ENCODE measurements at regions not wholly inside any gene's neighbourhood (a gene's known extent, or its start where the extent isn't known, plus 50 kb on each side); places are given as distances from the start of the nearest gene placed in this dataset.

DNA sequence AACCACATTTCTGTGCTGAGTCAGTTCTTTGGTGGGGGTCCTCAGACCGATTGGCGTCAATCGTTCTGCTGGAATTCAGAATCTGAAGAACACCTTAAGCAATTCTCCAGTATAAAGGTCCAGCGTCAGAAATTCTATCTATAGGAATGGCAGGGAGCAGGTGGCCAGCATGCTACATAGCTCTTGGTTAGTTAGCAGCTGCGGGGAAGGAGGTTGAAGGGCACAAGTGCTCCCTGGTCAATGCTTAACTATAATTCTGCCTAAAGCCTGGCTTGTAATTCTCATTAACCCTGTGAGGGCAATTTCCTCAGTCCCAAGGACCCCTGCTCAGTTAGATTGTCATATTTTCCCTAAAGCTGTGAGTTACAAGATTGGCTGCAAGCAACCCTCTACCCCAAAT lies 54.3 kb upstream of the GALNT2 start:
- Histone ChIP-seq H3K9me3 (ENCODE audit: control insufficient read depth, insufficient read depth, low read depth, low read length) (no peaks in the 10 kb centered on the region), H3K27ac (ENCODE audit: extremely low read depth, low read depth, low read length) (no peak overlapping the region), H3K4me1 (ENCODE audit: control insufficient read depth, insufficient read depth, low read length) (no peaks in the 10 kb centered on the region), H3K36me3 (ENCODE audit: control insufficient read depth in 2 of 2, insufficient read depth in 1 of 2, low read length in 2 of 2) (no peaks in the 10 kb centered on the region), H3K4me3 (ENCODE audit: low read depth, low read length) (no peak overlapping the region)
- ChIA-PET CTCF (interaction anchor here (0.6 to 1.0 kb wide), 2 partner anchors 84 to 754 kb away, joined by 3 to 5 read pairs; no protein-coding TSS in a partner anchor), POLR2A (no interaction called here)
- TF ChIP-seq BCL11B (tag by site-specific recombination; IDR thresholded peaks at IDR 0.05; ENCODE audit: low read depth), result no peak
- TF ChIP-seq SP7 (tag by site-specific recombination; IDR thresholded peaks at IDR 0.05), result no peak
- TF ChIP-seq, protein P1, sequence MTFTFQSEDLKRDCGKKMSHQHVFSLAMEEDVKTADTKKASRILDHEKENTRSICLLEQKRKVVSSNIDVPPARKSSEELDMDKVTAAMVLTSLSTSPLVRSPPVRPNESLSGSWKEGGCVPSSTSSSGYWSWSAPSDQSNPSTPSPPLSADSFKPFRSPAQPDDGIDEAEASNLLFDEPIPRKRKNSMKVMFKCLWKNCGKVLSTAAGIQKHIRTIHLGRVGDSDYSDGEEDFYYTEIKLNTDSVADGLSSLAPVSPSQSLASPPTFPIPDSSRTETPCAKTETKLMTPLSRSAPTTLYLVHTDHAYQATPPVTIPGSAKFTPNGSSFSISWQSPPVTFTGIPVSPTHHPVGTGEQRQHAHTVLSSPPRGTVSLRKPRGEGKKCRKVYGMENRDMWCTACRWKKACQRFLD (tag by site-specific recombination; IDR thresholded peaks at IDR 0.05), result no peak
- TF ChIP-seq, protein P2, sequence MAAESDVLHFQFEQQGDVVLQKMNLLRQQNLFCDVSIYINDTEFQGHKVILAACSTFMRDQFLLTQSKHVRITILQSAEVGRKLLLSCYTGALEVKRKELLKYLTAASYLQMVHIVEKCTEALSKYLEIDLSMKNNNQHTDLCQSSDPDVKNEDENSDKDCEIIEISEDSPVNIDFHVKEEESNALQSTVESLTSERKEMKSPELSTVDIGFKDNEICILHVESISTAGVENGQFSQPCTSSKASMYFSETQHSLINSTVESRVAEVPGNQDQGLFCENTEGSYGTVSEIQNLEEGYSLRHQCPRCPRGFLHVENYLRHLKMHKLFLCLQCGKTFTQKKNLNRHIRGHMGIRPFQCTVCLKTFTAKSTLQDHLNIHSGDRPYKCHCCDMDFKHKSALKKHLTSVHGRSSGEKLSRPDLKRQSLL (tag by site-specific recombination; IDR thresholded peaks at IDR 0.05), result no peak
- no peak for TF ChIP-seq GLIS1 (tag by site-specific recombination; IDR thresholded peaks at IDR 0.05)
- TF ChIP-seq ZNF658 (tag by site-specific recombination; IDR thresholded peaks at IDR 0.05), result no peak
- no peak for TF ChIP-seq ZNF223 (tag by site-specific recombination; IDR thresholded peaks at IDR 0.05)
- TF ChIP-seq ZNF561 (tag by site-specific recombination; IDR thresholded peaks at IDR 0.05; ENCODE audit: borderline replicate concordance), result no peak
- TF ChIP-seq KLF9 (tag by site-specific recombination; IDR thresholded peaks at IDR 0.05; ENCODE audit: low read depth), result no peak
- no peak for TF ChIP-seq ZNF530 (tag by site-specific recombination; IDR thresholded peaks at IDR 0.05; ENCODE audit: low read depth)
- no peak for TF ChIP-seq ZNF146 (tag by site-specific recombination; IDR thresholded peaks at IDR 0.05)
- no peak for TF ChIP-seq ZNF785 (tag by site-specific recombination; IDR thresholded peaks at IDR 0.05)
- no peak for TF ChIP-seq SP3 (tag by site-specific recombination; IDR thresholded peaks at IDR 0.05)
- no peak for TF ChIP-seq ZBTB20 (tag by site-specific recombination; IDR thresholded peaks at IDR 0.05)
- no peak for TF ChIP-seq GLI2 (tag by site-specific recombination; IDR thresholded peaks at IDR 0.05; ENCODE audit: borderline replicate concordance, low read depth)
- TF ChIP-seq, protein P3, sequence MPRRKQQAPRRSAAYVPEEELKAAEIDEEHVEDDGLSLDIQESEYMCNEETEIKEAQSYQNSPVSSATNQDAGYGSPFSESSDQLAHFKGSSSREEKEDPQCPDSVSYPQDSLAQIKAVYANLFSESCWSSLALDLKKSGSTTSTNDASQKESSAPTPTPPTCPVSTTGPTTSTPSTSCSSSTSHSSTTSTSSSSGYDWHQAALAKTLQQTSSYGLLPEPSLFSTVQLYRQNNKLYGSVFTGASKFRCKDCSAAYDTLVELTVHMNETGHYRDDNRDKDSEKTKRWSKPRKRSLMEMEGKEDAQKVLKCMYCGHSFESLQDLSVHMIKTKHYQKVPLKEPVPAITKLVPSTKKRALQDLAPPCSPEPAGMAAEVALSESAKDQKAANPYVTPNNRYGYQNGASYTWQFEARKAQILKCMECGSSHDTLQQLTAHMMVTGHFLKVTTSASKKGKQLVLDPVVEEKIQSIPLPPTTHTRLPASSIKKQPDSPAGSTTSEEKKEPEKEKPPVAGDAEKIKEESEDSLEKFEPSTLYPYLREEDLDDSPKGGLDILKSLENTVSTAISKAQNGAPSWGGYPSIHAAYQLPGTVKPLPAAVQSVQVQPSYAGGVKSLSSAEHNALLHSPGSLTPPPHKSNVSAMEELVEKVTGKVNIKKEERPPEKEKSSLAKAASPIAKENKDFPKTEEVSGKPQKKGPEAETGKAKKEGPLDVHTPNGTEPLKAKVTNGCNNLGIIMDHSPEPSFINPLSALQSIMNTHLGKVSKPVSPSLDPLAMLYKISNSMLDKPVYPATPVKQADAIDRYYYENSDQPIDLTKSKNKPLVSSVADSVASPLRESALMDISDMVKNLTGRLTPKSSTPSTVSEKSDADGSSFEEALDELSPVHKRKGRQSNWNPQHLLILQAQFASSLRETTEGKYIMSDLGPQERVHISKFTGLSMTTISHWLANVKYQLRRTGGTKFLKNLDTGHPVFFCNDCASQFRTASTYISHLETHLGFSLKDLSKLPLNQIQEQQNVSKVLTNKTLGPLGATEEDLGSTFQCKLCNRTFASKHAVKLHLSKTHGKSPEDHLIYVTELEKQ (tag by site-specific recombination; IDR thresholded peaks at IDR 0.05; ENCODE audit: borderline replicate concordance), result no peak
- TF ChIP-seq, protein P4, sequence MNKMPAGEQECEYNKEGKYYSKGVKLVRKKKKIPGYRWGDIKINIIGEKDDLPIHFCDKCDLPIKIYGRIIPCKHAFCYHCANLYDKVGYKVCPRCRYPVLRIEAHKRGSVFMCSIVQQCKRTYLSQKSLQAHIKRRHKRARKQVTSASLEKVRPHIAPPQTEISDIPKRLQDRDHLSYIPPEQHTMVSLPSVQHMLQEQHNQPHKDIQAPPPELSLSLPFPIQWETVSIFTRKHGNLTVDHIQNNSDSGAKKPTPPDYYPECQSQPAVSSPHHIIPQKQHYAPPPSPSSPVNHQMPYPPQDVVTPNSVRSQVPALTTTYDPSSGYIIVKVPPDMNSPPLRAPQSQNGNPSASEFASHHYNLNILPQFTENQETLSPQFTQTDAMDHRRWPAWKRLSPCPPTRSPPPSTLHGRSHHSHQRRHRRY (tag by site-specific recombination; IDR thresholded peaks at IDR 0.05), result no peak
- TF ChIP-seq ZNF24 (tag by site-specific recombination; IDR thresholded peaks at IDR 0.05), result no peak

DNA sequence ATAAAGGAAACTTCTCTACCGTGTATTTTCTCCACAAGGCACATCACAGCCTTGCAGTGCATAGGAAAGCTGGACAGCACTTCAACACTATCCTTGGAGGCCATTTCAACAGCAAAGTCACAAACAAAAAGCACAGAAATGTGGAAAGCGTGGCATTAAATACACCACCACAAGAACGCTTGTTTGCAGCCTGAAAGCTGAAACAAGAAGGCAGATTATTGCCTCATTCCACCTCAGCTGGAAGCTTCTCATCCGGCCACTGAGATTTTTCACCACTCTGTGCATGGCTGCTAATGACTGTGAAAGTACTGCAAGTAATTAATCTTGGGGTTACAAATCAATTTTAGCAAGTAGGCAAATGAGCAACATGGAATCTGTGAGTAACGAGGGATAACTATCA lies 50.9 kb upstream of the GALNT2 start:
- H3K4me3 ChIP-seq (ENCODE audit: low read depth, low read length), result no peak overlapping the region
- H3K9me3 ChIP-seq (ENCODE audit: control insufficient read depth, insufficient read depth, low read depth, low read length), result no peaks in the 10 kb centered on the region
- H3K27ac ChIP-seq (ENCODE audit: extremely low read depth, low read depth, low read length), result no peak overlapping the region
- H3K4me1 ChIP-seq (ENCODE audit: control insufficient read depth, insufficient read depth, low read length), result no peaks in the 10 kb centered on the region
- CTCF ChIA-PET, result no interaction called here
- POLR2A ChIA-PET, result no interaction called here
- H3K36me3 ChIP-seq (ENCODE audit: control insufficient read depth in 2 of 2, insufficient read depth in 1 of 2, low read length in 2 of 2), result no peaks in the 10 kb centered on the region
- TF ChIP-seq, protein P5, sequence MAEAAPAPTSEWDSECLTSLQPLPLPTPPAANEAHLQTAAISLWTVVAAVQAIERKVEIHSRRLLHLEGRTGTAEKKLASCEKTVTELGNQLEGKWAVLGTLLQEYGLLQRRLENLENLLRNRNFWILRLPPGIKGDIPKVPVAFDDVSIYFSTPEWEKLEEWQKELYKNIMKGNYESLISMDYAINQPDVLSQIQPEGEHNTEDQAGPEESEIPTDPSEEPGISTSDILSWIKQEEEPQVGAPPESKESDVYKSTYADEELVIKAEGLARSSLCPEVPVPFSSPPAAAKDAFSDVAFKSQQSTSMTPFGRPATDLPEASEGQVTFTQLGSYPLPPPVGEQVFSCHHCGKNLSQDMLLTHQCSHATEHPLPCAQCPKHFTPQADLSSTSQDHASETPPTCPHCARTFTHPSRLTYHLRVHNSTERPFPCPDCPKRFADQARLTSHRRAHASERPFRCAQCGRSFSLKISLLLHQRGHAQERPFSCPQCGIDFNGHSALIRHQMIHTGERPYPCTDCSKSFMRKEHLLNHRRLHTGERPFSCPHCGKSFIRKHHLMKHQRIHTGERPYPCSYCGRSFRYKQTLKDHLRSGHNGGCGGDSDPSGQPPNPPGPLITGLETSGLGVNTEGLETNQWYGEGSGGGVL (tag by site-specific recombination; IDR thresholded peaks at IDR 0.05), result no peak
- no peak for TF ChIP-seq GLIS2 (tag by site-specific recombination; IDR thresholded peaks at IDR 0.05)
- TF ChIP-seq HOXD13 (CRISPR knock-in tag; IDR thresholded peaks at IDR 0.05; ENCODE audit: borderline replicate concordance), result no peak
- TF ChIP-seq, protein P6, sequence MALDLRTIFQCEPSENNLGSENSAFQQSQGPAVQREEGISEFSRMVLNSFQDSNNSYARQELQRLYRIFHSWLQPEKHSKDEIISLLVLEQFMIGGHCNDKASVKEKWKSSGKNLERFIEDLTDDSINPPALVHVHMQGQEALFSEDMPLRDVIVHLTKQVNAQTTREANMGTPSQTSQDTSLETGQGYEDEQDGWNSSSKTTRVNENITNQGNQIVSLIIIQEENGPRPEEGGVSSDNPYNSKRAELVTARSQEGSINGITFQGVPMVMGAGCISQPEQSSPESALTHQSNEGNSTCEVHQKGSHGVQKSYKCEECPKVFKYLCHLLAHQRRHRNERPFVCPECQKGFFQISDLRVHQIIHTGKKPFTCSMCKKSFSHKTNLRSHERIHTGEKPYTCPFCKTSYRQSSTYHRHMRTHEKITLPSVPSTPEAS (tag by site-specific recombination; IDR thresholded peaks at IDR 0.05), result no peak
- TF ChIP-seq SETDB1 (IDR thresholded peaks at IDR 0.05; ENCODE audit: insufficient read length, low read length), result no peak
- TF ChIP-seq, protein P7, sequence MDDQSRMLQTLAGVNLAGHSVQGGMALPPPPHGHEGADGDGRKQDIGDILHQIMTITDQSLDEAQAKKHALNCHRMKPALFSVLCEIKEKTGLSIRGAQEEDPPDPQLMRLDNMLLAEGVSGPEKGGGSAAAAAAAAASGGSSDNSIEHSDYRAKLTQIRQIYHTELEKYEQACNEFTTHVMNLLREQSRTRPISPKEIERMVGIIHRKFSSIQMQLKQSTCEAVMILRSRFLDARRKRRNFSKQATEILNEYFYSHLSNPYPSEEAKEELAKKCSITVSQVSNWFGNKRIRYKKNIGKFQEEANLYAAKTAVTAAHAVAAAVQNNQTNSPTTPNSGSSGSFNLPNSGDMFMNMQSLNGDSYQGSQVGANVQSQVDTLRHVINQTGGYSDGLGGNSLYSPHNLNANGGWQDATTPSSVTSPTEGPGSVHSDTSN (CRISPR knock-in tag; IDR thresholded peaks at IDR 0.05), result no peak
- TF ChIP-seq TRIM28 (IDR thresholded peaks at IDR 0.05; ENCODE audit: borderline replicate concordance, low read length), result no peak
- TF ChIP-seq ZNF311 (tag by site-specific recombination; IDR thresholded peaks at IDR 0.05; ENCODE audit: borderline replicate concordance), result no peak

Measured in HEK293 (cell line).